ENCODE measurements at regions not wholly inside any gene's neighbourhood (a gene's known extent, or its start where the extent isn't known, plus 50 kb on each side); places are given as distances from the start of the nearest gene placed in this dataset.

- H3K9ac ChIP-seq (replicated peaks; ENCODE audit: extremely low read depth, insufficient read depth, low read length) = no peak overlapping the region
- no peak overlapping the region for H3K27ac ChIP-seq (ENCODE audit: insufficient read depth, low read depth, low read length)
- CTCF ChIA-PET = interaction anchor here (0.7 kb wide), 1 partner anchor 42 kb away, joined by 3 read pairs; no protein-coding TSS in a partner anchor
- H3K79me2 ChIP-seq (ENCODE audit: control insufficient read depth, insufficient read depth, low read length) = no peaks in the 10 kb centered on the region
- H3K4me3 ChIP-seq (replicated peaks in 1 of 3; ENCODE audit: insufficient read depth in 1 of 3, low read depth in 1 of 3, low read length in 3 of 3) = no peak overlapping the region
- H4K20me1 ChIP-seq (replicated peaks; ENCODE audit: control insufficient read depth, extremely low read depth, insufficient read depth, low read length) = no peaks in the 10 kb centered on the region
- no TSS peak for BruUV-seq (replicated peaks)
- intact Hi-C loops (cut with micrococcal nuclease) = no loop called here
- dilution Hi-C loops (cut with MboI; ENCODE audit: extremely low pct_ligation_motif_present, low sequenced_read_pairs) = no loop called here
- DNase-seq (ENCODE audit: low read depth, low spot score) (no peak), FAIRE-seq (no peak)
- no peaks in the 10 kb centered on the region for H3K36me3 ChIP-seq (ENCODE audit: control insufficient read depth in 2 of 2, extremely low read depth in 1 of 2, insufficient read depth in 2 of 2, low read length in 2 of 2)
- no peaks in the 10 kb centered on the region for H3K9me3 ChIP-seq (replicated peaks; ENCODE audit: control insufficient read depth, insufficient read depth, low read length)
- POLR2A ChIA-PET = no interaction called here
- peaks cover 3% of the 10 kb centered on the region for H3K4me1 ChIP-seq (ENCODE audit: control insufficient read depth, extremely low read depth, insufficient read depth, low read length)
- H3K9me1 ChIP-seq (replicated peaks; ENCODE audit: control insufficient read depth, extremely low read depth, insufficient read depth, low read length) = no peaks in the 10 kb centered on the region
- TF ChIP-seq MYC (IDR thresholded peaks at IDR 0.05; ENCODE audit: low read depth, low read length) = no peak
- no peak for TF ChIP-seq POLR2A (IDR thresholded peaks at IDR 0.05; ENCODE audit: low read depth, low read length)
- TF ChIP-seq, protein P1, sequence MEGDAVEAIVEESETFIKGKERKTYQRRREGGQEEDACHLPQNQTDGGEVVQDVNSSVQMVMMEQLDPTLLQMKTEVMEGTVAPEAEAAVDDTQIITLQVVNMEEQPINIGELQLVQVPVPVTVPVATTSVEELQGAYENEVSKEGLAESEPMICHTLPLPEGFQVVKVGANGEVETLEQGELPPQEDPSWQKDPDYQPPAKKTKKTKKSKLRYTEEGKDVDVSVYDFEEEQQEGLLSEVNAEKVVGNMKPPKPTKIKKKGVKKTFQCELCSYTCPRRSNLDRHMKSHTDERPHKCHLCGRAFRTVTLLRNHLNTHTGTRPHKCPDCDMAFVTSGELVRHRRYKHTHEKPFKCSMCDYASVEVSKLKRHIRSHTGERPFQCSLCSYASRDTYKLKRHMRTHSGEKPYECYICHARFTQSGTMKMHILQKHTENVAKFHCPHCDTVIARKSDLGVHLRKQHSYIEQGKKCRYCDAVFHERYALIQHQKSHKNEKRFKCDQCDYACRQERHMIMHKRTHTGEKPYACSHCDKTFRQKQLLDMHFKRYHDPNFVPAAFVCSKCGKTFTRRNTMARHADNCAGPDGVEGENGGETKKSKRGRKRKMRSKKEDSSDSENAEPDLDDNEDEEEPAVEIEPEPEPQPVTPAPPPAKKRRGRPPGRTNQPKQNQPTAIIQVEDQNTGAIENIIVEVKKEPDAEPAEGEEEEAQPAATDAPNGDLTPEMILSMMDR (IDR thresholded peaks at IDR 0.05; ENCODE audit: extremely low read depth in 1 of 2, insufficient read depth in 1 of 2, low read depth in 1 of 2, low read length in 2 of 2) = no peak
- TF ChIP-seq EZH2 (IDR thresholded peaks at IDR 0.05; ENCODE audit: borderline replicate concordance, low read depth, low read length, severe bottlenecking) = no peak
- TF ChIP-seq JUN (IDR thresholded peaks at IDR 0.05; ENCODE audit: borderline replicate concordance, insufficient read depth, insufficient read length, low read depth) = no peak
- TF ChIP-seq GATA2 (IDR thresholded peaks at IDR 0.05; ENCODE audit: insufficient read depth, insufficient read length, low read depth, low read length) = no peak
- TF ChIP-seq POLR2AphosphoS5 (IDR thresholded peaks at IDR 0.05; ENCODE audit: insufficient read depth, low read depth, low read length) = no peak
- no peak for TF ChIP-seq FOS (IDR thresholded peaks at IDR 0.05; ENCODE audit: borderline replicate concordance, insufficient read depth, low read length)
- no peak for TF ChIP-seq MAX (IDR thresholded peaks at IDR 0.05; ENCODE audit: insufficient read depth, insufficient read length)
- no peaks in the 10 kb centered on the region for H3K27me3 ChIP-seq (ENCODE audit: control insufficient read depth in 2 of 2, insufficient read depth in 2 of 2, low read length in 2 of 2)
- no peak overlapping the region for H2AFZ ChIP-seq (ENCODE audit: low read depth, low read length)
- H3K4me2 ChIP-seq (ENCODE audit: insufficient read depth, low read length) = no peak overlapping the region
Measured at GRCh38 chr11:28961726-28962125, 853.5 kb downstream of the METTL15 start.
